Karpas-422 (cell line): ENCODE measurements at regions not wholly inside any gene's neighbourhood (a gene's known extent, or its start where the extent isn't known, plus 50 kb on each side); places are given as distances from the start of the nearest gene placed in this dataset.
A peak's percentile ranks its signal among the peaks of the same experiment; 100 is the strongest.
"Not testable (repeated sequence)": the region's sequence is repeated elsewhere in the genome, so short reads cannot be mapped to it uniquely, and the experiment has no call there.

Experiments
- DNase-seq: peaks from one replicate; pipeline ENCODE4 v3.0.0-alpha.2; 2015
- H2AFZ ChIP-seq: fragments of 200-600 bp; sonication (generic); 2 replicates; pipeline ENCODE4 v1.6.1; 2014; ENCODE audit warnings: antibody characterized with exemption, low read length, mixed read lengths
- H3K27ac ChIP-seq: fragments of 200-600 bp; sonication (generic); 2 replicates; pipeline ENCODE4 v1.5.1; 2014; ENCODE audit warnings: mild to moderate bottlenecking, low read length, moderate library complexity
- H3K27me3 ChIP-seq: fragments of 200-600 bp; sonication (generic); 2 replicates; pipeline ENCODE4 v1.6.1; 2014; ENCODE audit warnings: low read length, mixed read lengths
- H3K36me3 ChIP-seq: fragments of 200-600 bp; sonication (generic); 2 replicates; pipeline ENCODE4 v1.6.1; 2014; ENCODE audit warnings: low read length, mixed read lengths; ENCODE audit not compliant: insufficient read depth
- H3K4me1 ChIP-seq: fragments of 200-600 bp; sonication (generic); 2 replicates; pipeline ENCODE4 v1.6.1; 2014; ENCODE audit warnings: mild to moderate bottlenecking, low read length, mixed read lengths
- H3K4me2 ChIP-seq: fragments of 200-600 bp; sonication (generic); 2 replicates; pipeline ENCODE4 v1.6.1; 2014; ENCODE audit warnings: low read length, low read depth, mild to moderate bottlenecking; ENCODE audit not compliant: poor library complexity, severe bottlenecking
- H3K4me3 ChIP-seq: fragments of 200-600 bp; sonication (generic); 2 replicates; pipeline ENCODE4 v1.5.1; 2014; ENCODE audit warnings: mild to moderate bottlenecking, antibody characterized with exemption, low read length, mixed read lengths
- H3K79me2 ChIP-seq: fragments of 200-600 bp; sonication (generic); 2 replicates; pipeline ENCODE4 v1.6.1; 2014; ENCODE audit warnings: mild to moderate bottlenecking, low read length, mixed read lengths
- H3K9ac ChIP-seq: fragments of 200-600 bp; sonication (generic); 2 replicates; pipeline ENCODE4 v1.6.0; 2014; ENCODE audit warnings: low read length
- H3K9me2 ChIP-seq: fragments of 200-600 bp; sonication (generic), shearing (Covaris generic); replicated peaks from 2 replicates; pipeline ENCODE4 v1.6.0; 2014; ENCODE audit warnings: mild to moderate bottlenecking, low read length, moderate library complexity; ENCODE audit not compliant: insufficient read depth
- H3K9me3 ChIP-seq: fragments of 300-700, 200-600 bp; sonication (generic); 2 replicates; pipeline ENCODE4 v1.6.1; 2014; ENCODE audit warnings: low read length, mixed read lengths
- H4K20me1 ChIP-seq: fragments of 200-600 bp; sonication (generic); 2 replicates; pipeline ENCODE4 v1.6.1; 2014; ENCODE audit warnings: mild to moderate bottlenecking, antibody characterized with exemption, low read length, low read depth; ENCODE audit not compliant: insufficient read depth

DNA sequence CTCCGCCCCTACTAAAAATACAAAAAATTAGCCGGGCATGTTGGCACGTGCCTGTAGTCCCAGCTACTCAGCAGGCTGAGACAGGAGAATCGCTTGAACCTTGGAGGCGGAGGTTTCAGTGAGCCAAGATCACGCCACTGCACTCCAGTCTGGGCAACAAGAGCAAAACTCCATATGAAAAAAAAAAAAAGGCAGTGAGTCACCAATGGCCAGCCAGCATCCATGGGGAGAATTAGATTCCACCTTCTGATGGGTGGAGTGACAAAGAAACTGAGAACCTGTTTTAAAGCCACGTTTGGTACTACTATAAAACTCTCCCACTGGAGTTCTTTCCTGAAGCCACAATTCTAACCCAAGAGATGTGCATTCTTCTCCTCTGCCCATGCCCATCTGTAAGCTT, 81.7 kb downstream of the ACTL7B start:
- H3K9ac ChIP-seq, DNase-seq, H3K27ac ChIP-seq, H2AFZ ChIP-seq, H3K4me2 ChIP-seq, H3K4me1 ChIP-seq, H4K20me1 ChIP-seq, H3K36me3 ChIP-seq, H3K79me2 ChIP-seq, H3K4me3 ChIP-seq, H3K9me3 ChIP-seq, H3K27me3 ChIP-seq, H3K9me2 ChIP-seq: not testable (repeated sequence)

DNA sequence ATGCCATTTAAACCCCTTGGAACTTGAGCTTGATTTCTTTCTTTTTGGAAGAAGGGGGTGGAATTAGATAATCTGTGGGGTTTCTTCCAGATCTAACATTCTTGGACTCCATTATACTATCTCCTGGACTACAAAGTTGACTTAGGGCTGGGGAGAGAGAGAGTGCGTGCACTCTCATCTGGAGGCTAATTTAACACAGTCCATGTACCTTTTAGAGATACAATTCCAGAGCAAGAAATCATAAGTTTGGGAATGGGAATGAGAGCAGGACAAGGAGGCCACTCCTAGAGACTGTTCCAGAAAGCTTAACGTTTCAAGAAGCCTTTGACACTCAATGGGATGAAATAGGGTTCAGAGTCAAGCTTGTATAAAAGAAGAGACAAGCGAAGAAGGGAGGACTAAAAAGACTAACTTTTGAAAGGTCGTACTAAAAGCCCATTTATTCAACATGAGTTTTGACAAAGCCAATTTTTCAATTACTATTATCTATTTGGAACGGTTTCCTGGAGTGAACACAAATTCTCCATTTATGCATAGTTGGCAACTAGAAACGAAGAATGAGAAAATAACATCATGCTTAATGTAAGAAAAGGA, 83.4 kb downstream of the ACTL7B start:
- no peaks in the 10 kb centered on the region for H3K4me1 ChIP-seq
- DNase-seq, result no peak
- H3K79me2 ChIP-seq, result no peaks in the 10 kb centered on the region
- no peaks in the 10 kb centered on the region for H3K36me3 ChIP-seq
- H3K4me2 ChIP-seq, result no peak overlapping the region
- H3K9ac ChIP-seq, result no peak overlapping the region
- H3K27me3 ChIP-seq, result 0 out of 2 replicates have a peak, but pooled peaks cover 3% of the 10 kb centered on the region
- no peaks in the 10 kb centered on the region; the same call in 1 of the 2 replicates for H3K9me3 ChIP-seq
- H3K27ac ChIP-seq, result no peak overlapping the region
- no peak overlapping the region for H2AFZ ChIP-seq
- H3K9me2 ChIP-seq, result no peaks in the 10 kb centered on the region
- H3K4me3 ChIP-seq, result no peak overlapping the region
- no peaks in the 10 kb centered on the region for H4K20me1 ChIP-seq

DNA sequence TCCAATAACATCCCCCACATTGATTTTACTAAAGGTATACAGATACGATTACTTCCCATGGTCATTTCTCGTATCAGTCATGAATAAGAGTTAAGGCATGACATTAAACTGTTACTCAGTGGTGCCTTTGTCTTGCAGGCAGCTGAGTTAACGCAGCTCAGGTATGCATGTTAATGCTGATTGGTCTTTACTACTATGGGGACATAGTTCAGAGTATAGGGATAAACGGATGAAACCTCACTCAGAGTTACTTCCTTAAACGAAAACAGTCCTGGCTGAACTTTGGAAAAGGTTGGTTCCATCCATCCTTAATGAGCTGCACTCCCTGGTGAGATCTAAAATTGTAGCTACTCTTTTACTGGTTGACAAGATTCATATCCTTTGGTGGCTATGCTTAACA, 87.0 kb downstream of the ACTL7B start:
- Histone ChIP-seq H3K4me1 (no peaks in the 10 kb centered on the region), H3K4me2 (no peak overlapping the region), H3K9me3 (no peaks in the 10 kb centered on the region; the same call in 1 of the 2 replicates), H3K4me3 (no peak overlapping the region), H3K79me2 (no peaks in the 10 kb centered on the region), H2AFZ (no peak overlapping the region), H3K9ac (no peak overlapping the region), H3K36me3 (no peaks in the 10 kb centered on the region), H3K27ac (no peak overlapping the region), H4K20me1 (no peaks in the 10 kb centered on the region), H3K9me2 (no peaks in the 10 kb centered on the region), H3K27me3 (0 out of 2 replicates have a peak, but pooled peaks cover 3% of the 10 kb centered on the region)
- no peak for DNase-seq

DNA sequence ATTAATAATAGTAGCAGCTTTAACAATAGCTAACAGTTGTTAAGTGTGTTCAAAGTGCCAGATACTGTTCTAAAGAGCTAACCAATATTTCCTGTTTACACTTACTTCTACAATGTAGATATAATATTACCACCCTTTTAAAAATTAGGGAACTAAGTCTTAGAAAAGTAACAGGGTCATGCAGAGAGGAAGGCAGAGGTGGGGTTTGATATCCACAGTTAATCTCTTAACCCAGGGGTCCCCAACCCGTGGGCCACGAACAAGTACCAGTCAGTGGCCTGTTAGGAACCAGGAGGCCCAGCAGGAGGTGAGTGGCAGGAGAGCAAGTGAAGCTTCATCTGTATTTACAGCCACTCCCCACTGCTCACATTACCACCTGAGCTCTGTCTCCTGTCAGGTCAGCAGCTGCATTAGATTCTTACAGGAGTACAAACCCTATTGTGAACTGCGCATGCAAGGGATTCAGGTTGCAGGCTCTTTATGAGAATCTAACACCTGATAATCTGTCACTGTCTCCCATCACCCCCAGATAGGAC, 89.1 kb downstream of the ACTL7B start:
- no peak for DNase-seq
- Histone ChIP-seq H2AFZ (no peak overlapping the region), H3K36me3 (no peaks in the 10 kb centered on the region), H4K20me1 (no peaks in the 10 kb centered on the region), H3K4me2 (no peak overlapping the region), H3K4me3 (no peak overlapping the region), H3K79me2 (no peaks in the 10 kb centered on the region), H3K27ac (no peak overlapping the region), H3K9ac (no peak overlapping the region), H3K27me3 (0 out of 2 replicates have a peak, but pooled peaks cover 3% of the 10 kb centered on the region), H3K9me3 (no peaks in the 10 kb centered on the region; the same call in 1 of the 2 replicates), H3K9me2 (no peaks in the 10 kb centered on the region), H3K4me1 (no peaks in the 10 kb centered on the region)

DNA sequence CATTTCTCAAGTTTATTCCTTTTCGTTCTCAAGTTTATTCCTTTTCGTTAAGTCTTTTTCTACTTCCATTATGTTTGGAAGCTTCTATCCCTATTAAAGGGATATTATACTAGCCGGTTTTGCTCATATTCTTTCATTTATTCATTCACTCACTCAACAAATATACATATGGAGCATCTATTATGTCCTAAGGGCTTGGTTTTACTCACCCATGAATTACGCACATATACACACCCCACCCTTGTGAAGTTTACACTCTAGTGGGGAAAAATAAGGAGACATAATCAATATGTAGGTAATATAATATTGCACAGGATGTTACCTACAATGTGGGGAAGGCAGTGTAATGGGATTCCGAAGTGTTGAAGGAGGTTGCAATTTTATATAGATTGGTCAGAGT, 90.5 kb downstream of the ACTL7B start:
- no peak overlapping the region for H3K4me2 ChIP-seq
- H3K4me3 ChIP-seq, result no peak overlapping the region
- H2AFZ ChIP-seq, result no peak overlapping the region
- H3K79me2 ChIP-seq, result no peaks in the 10 kb centered on the region
- H3K36me3 ChIP-seq, result no peaks in the 10 kb centered on the region
- no peak overlapping the region for H3K27ac ChIP-seq
- DNase-seq, result no peak
- no peak overlapping the region for H3K9ac ChIP-seq
- H3K4me1 ChIP-seq, result no peaks in the 10 kb centered on the region
- H4K20me1 ChIP-seq, result no peaks in the 10 kb centered on the region
- H3K9me2 ChIP-seq, result no peaks in the 10 kb centered on the region
- H3K27me3 ChIP-seq, result 0 out of 2 replicates have a peak, but pooled peaks cover 3% of the 10 kb centered on the region
- H3K9me3 ChIP-seq, result no peaks in the 10 kb centered on the region; the same call in 1 of the 2 replicates

DNA sequence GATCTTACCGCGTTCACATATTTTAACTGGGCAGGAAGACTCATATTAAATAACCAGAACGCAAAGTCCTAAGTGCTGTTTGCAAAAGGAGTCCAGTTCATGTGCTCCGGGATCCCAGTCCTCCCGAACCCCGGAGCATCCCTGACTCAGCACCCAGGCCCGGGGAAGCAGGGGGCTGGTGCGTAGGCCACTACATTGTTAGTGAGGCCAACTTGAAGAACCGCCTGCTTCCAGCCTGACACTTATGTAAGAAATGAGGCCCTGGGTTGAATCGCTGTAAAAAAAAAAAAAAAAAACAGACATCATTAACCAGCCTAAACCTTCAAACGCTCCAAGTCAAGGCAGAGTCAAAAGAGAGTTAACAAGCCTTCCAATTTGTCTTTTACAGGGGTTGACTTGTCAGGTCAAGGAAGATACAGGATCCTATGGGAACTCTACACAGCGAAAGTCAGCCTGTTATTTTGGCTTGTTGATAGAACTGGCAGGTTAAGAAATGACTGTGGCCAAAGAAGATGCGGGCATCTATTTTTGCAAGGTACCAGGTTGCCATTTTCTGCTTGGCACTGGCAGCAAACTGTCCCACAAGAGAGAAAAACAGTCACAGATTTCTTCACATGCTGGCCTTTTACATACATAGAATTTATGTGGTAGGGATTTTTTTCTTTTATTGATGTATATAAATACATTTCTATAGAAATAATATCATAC, 93.3 kb downstream of the ACTL7B start:
- Histone ChIP-seq H3K36me3 (no peaks in the 10 kb centered on the region), H3K9ac (no peak overlapping the region), H3K4me3 (no peak overlapping the region), H2AFZ (no peak overlapping the region), H3K4me2 (no peak overlapping the region), H3K27ac (no peak overlapping the region), H3K79me2 (no peaks in the 10 kb centered on the region), H3K27me3 (no peaks in the 10 kb centered on the region), H4K20me1 (no peaks in the 10 kb centered on the region), H3K4me1 (no peaks in the 10 kb centered on the region), H3K9me2 (no peaks in the 10 kb centered on the region), H3K9me3 (no peaks in the 10 kb centered on the region)
- DNase-seq, result no peak

DNA sequence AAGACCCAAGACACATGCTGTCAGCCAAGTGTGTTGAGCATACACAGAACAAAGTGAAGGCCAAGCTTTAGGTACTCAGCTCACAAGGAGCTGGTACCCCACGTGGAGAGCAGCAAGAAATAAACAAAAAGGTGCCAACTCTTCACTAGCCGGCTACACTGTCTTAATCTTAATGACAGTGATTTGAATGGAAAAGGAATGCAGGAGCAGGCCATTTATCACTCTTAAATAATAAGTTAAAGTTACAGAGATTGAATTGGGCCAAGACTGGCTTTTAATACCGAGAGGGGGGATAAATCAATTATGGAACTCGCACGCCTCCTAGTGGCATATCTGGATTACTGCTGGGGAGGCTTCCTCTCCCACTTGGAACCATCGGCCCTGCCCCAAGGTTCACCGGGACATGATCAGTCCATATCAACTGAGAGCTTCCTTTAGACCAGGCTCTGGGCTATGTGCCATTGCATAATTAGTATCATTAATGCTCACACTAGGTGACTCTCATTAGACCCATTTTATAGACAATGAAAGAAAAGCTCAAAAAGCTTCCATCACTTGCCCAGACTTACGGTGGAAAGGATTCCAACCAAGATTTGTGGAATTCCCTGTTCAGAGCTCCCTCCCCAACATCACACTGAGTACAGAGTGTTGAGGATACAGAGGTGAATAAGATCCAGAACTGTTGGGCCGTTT, 94.0 kb downstream of the ACTL7B start:
- no peaks in the 10 kb centered on the region for H3K36me3 ChIP-seq
- H3K27ac ChIP-seq, result no peak overlapping the region
- H3K4me3 ChIP-seq, result no peak overlapping the region
- peak; percentile 82 for DNase-seq
- H2AFZ ChIP-seq, result no peak overlapping the region
- H3K79me2 ChIP-seq, result no peaks in the 10 kb centered on the region
- no peaks in the 10 kb centered on the region for H3K4me1 ChIP-seq
- no peaks in the 10 kb centered on the region for H3K9me3 ChIP-seq
- H3K27me3 ChIP-seq, result no peaks in the 10 kb centered on the region
- H3K9me2 ChIP-seq, result no peaks in the 10 kb centered on the region
- H4K20me1 ChIP-seq, result no peaks in the 10 kb centered on the region
- no peak overlapping the region for H3K9ac ChIP-seq
- no peak overlapping the region for H3K4me2 ChIP-seq

DNA sequence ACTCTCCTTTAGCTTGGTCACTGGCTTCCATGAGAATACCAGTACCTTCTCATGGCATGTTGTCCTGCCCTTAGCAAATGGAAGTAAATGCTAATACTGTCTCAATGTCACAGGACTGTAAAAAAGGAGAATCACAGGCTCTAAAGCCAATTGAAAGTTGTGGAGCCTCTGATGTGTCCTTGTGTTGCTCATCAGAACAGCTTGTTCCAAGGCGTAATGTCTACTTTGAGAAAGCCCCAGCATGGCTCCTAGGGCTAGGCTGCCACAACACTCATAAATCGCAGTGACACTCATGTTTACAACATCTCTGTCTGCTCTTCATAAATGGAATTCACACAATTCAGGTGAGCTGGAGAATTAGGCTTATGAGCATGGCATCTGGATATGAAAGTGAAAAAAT, 94.9 kb downstream of the ACTL7B start:
- H3K36me3 ChIP-seq, result no peaks in the 10 kb centered on the region
- H3K4me2 ChIP-seq, result no peak overlapping the region
- H3K9ac ChIP-seq, result no peak overlapping the region
- no peak for DNase-seq
- no peaks in the 10 kb centered on the region for H3K9me2 ChIP-seq
- no peaks in the 10 kb centered on the region for H3K79me2 ChIP-seq
- no peak overlapping the region for H2AFZ ChIP-seq
- no peaks in the 10 kb centered on the region for H3K4me1 ChIP-seq
- H3K9me3 ChIP-seq, result no peaks in the 10 kb centered on the region
- no peak overlapping the region for H3K27ac ChIP-seq
- no peaks in the 10 kb centered on the region for H3K27me3 ChIP-seq
- no peak overlapping the region for H3K4me3 ChIP-seq
- H4K20me1 ChIP-seq, result no peaks in the 10 kb centered on the region
